ENCODE measurements at regions not wholly inside any gene's neighbourhood (a gene's known extent, or its start where the extent isn't known, plus 50 kb on each side); places are given as distances from the start of the nearest gene placed in this dataset.

GRCh38 chr4:112933790-112934189, 115.7 kb upstream of the ANK2 start:
- Histone ChIP-seq H3K9ac (ENCODE audit: low read length) (no peak overlapping the region), H4K8ac (ENCODE audit: low read depth, low read length) (no peak overlapping the region), H3K18ac (ENCODE audit: low read length) (no peak overlapping the region), H2AFZ (ENCODE audit: insufficient read depth, low read length, poor library complexity) (no peak overlapping the region), H2AK5ac (ENCODE audit: low read length) (no peak overlapping the region), H4K91ac (ENCODE audit: low read depth, low read length) (no peak overlapping the region), H3K36me3 (ENCODE audit: control insufficient read depth in 1 of 2, insufficient read depth in 2 of 2, low read length in 2 of 2) (no peaks in the 10 kb centered on the region), H3K14ac (ENCODE audit: low read length) (no peak overlapping the region), H2BK120ac (ENCODE audit: insufficient read depth, low read length, poor library complexity) (no peak overlapping the region), H3K4ac (ENCODE audit: low read depth, low read length) (no peak overlapping the region), H3K23ac (ENCODE audit: low read length) (no peak overlapping the region), H3K79me2 (ENCODE audit: control insufficient read depth, insufficient read depth, low read length, poor library complexity) (no peaks in the 10 kb centered on the region), H4K12ac (ENCODE audit: low read depth, low read length) (no peak overlapping the region), H3K4me3 (ENCODE audit: low read depth, low read length) (no peak overlapping the region), H2BK12ac (ENCODE audit: low read length) (no peak overlapping the region), H3K27ac (ENCODE audit: low read depth, low read length) (no peak overlapping the region), H3K27me3 (ENCODE audit: insufficient read depth, low read length) (no peaks in the 10 kb centered on the region), H3K4me1 (ENCODE audit: control insufficient read depth in 1 of 2, insufficient read depth in 2 of 2, low read length in 2 of 2) (no peaks in the 10 kb centered on the region), H2BK5ac (ENCODE audit: low read depth, low read length, poor library complexity) (no peak overlapping the region), H3K4me2 (ENCODE audit: low read length) (no peak overlapping the region), H3K9me3 (ENCODE audit: insufficient read depth, low read depth, low read length) (no peaks in the 10 kb centered on the region), H3K79me1 (ENCODE audit: low read length) (no peaks in the 10 kb centered on the region)
- DNase-seq: no peak
- WGBS (ENCODE audit: extremely low coverage, insufficient coverage, insufficient read length): 100% methylated on average over 2 of the region's 5 CpGs

GRCh38 chr4:112938461-112939058, 110.9 kb upstream of the ANK2 start:
- Histone ChIP-seq H3K14ac (ENCODE audit: low read length) (no peak overlapping the region), H3K9me3 (ENCODE audit: insufficient read depth, low read depth, low read length) (no peaks in the 10 kb centered on the region), H3K4me3 (ENCODE audit: low read depth, low read length) (no peak overlapping the region), H4K8ac (ENCODE audit: low read depth, low read length) (no peak overlapping the region), H3K36me3 (ENCODE audit: control insufficient read depth in 1 of 2, insufficient read depth in 2 of 2, low read length in 2 of 2) (no peaks in the 10 kb centered on the region), H3K18ac (ENCODE audit: low read length) (no peak overlapping the region), H3K79me1 (ENCODE audit: low read length) (no peaks in the 10 kb centered on the region), H4K91ac (ENCODE audit: low read depth, low read length) (no peak overlapping the region), H2BK5ac (ENCODE audit: low read depth, low read length, poor library complexity) (no peak overlapping the region), H2BK120ac (ENCODE audit: insufficient read depth, low read length, poor library complexity) (no peak overlapping the region), H3K27me3 (ENCODE audit: insufficient read depth, low read length) (no peaks in the 10 kb centered on the region), H3K4me1 (ENCODE audit: control insufficient read depth in 1 of 2, insufficient read depth in 2 of 2, low read length in 2 of 2) (no peaks in the 10 kb centered on the region), H3K79me2 (ENCODE audit: control insufficient read depth, insufficient read depth, low read length, poor library complexity) (no peaks in the 10 kb centered on the region), H3K4me2 (ENCODE audit: low read length) (no peak overlapping the region), H4K12ac (ENCODE audit: low read depth, low read length) (no peak overlapping the region), H3K4ac (ENCODE audit: low read depth, low read length) (no peak overlapping the region), H2AFZ (ENCODE audit: insufficient read depth, low read length, poor library complexity) (no peak overlapping the region), H3K23ac (ENCODE audit: low read length) (no peak overlapping the region), H2AK5ac (ENCODE audit: low read length) (no peak overlapping the region), H2BK12ac (ENCODE audit: low read length) (no peak overlapping the region), H3K9ac (ENCODE audit: low read length) (no peak overlapping the region), H3K27ac (ENCODE audit: low read depth, low read length) (no peak overlapping the region)
- peak in 1 of 2 donors; percentile 65 for DNase-seq
- no CpG with 5 or more reads among the region's 1 CpG for WGBS (ENCODE audit: extremely low coverage, insufficient coverage, insufficient read length)

- no peak overlapping the region for H3K4ac ChIP-seq (ENCODE audit: low read depth, low read length)
These were observed 109.6 kb upstream of the ANK2 start for GRCh38 chr4:112939901-112940300.

GRCh38 chr4:112940336-112940735, 109.1 kb upstream of the ANK2 start:
- no peaks in the 10 kb centered on the region for H3K79me1 ChIP-seq (ENCODE audit: low read length)
- no peak overlapping the region for H3K18ac ChIP-seq (ENCODE audit: low read length)
- no peak overlapping the region for H3K4me3 ChIP-seq (ENCODE audit: low read depth, low read length)
- H3K4me1 ChIP-seq (ENCODE audit: control insufficient read depth in 1 of 2, insufficient read depth in 2 of 2, low read length in 2 of 2): no peaks in the 10 kb centered on the region
- no peak overlapping the region for H2AFZ ChIP-seq (ENCODE audit: insufficient read depth, low read length, poor library complexity)
- H3K79me2 ChIP-seq (ENCODE audit: control insufficient read depth, insufficient read depth, low read length, poor library complexity): no peaks in the 10 kb centered on the region
- no peak overlapping the region for H2BK12ac ChIP-seq (ENCODE audit: low read length)
- no peak overlapping the region for H3K9ac ChIP-seq (ENCODE audit: low read length)
- no peak overlapping the region for H3K4ac ChIP-seq (ENCODE audit: low read depth, low read length)
- H3K9me3 ChIP-seq (ENCODE audit: insufficient read depth, low read depth, low read length): no peaks in the 10 kb centered on the region
- H3K23ac ChIP-seq (ENCODE audit: low read length): no peak overlapping the region
- H3K27ac ChIP-seq (ENCODE audit: low read depth, low read length): no peak overlapping the region
- no peaks in the 10 kb centered on the region for H3K27me3 ChIP-seq (ENCODE audit: insufficient read depth, low read length)
- H2AK5ac ChIP-seq (ENCODE audit: low read length): no peak overlapping the region
- H4K8ac ChIP-seq (ENCODE audit: low read depth, low read length): no peak overlapping the region
- no peak for DNase-seq
- H3K14ac ChIP-seq (ENCODE audit: low read length): no peak overlapping the region
- no peak overlapping the region for H2BK5ac ChIP-seq (ENCODE audit: low read depth, low read length, poor library complexity)
- no peak overlapping the region for H2BK120ac ChIP-seq (ENCODE audit: insufficient read depth, low read length, poor library complexity)
- no peak overlapping the region for H4K12ac ChIP-seq (ENCODE audit: low read depth, low read length)
- no peaks in the 10 kb centered on the region for H3K36me3 ChIP-seq (ENCODE audit: control insufficient read depth in 1 of 2, insufficient read depth in 2 of 2, low read length in 2 of 2)
- H3K4me2 ChIP-seq (ENCODE audit: low read length): no peak overlapping the region
- H4K91ac ChIP-seq (ENCODE audit: low read depth, low read length): no peak overlapping the region

More at GRCh38 chr4:112939901-112940300, 109.6 kb upstream of the ANK2 start:
- Histone ChIP-seq H4K91ac (ENCODE audit: low read depth, low read length) (no peak overlapping the region), H3K79me2 (ENCODE audit: control insufficient read depth, insufficient read depth, low read length, poor library complexity) (no peaks in the 10 kb centered on the region), H3K9me3 (ENCODE audit: insufficient read depth, low read depth, low read length) (no peaks in the 10 kb centered on the region), H3K27ac (ENCODE audit: low read depth, low read length) (no peak overlapping the region), H2BK5ac (ENCODE audit: low read depth, low read length, poor library complexity) (no peak overlapping the region), H4K8ac (ENCODE audit: low read depth, low read length) (no peak overlapping the region), H3K79me1 (ENCODE audit: low read length) (no peaks in the 10 kb centered on the region), H2AK5ac (ENCODE audit: low read length) (no peak overlapping the region), H3K4me2 (ENCODE audit: low read length) (no peak overlapping the region), H3K23ac (ENCODE audit: low read length) (no peak overlapping the region), H3K4me1 (ENCODE audit: control insufficient read depth in 1 of 2, insufficient read depth in 2 of 2, low read length in 2 of 2) (no peaks in the 10 kb centered on the region), H3K27me3 (ENCODE audit: insufficient read depth, low read length) (no peaks in the 10 kb centered on the region), H3K14ac (ENCODE audit: low read length) (no peak overlapping the region), H3K9ac (ENCODE audit: low read length) (no peak overlapping the region), H2AFZ (ENCODE audit: insufficient read depth, low read length, poor library complexity) (no peak overlapping the region), H3K4me3 (ENCODE audit: low read depth, low read length) (no peak overlapping the region), H2BK12ac (ENCODE audit: low read length) (no peak overlapping the region), H4K12ac (ENCODE audit: low read depth, low read length) (no peak overlapping the region), H3K36me3 (ENCODE audit: control insufficient read depth in 1 of 2, insufficient read depth in 2 of 2, low read length in 2 of 2) (no peaks in the 10 kb centered on the region), H2BK120ac (ENCODE audit: insufficient read depth, low read length, poor library complexity) (no peak overlapping the region), H3K18ac (ENCODE audit: low read length) (no peak overlapping the region)
- no CpG with 5 or more reads among the region's 4 CpGs for WGBS (ENCODE audit: extremely low coverage, insufficient coverage, insufficient read length)
- no peak for DNase-seq

All from trophoblast cell (in vitro differentiated cells and primary cell).